ENCODE measurements at regions not wholly inside any gene's neighbourhood (a gene's known extent, or its start where the extent isn't known, plus 50 kb on each side); places are given as distances from the start of the nearest gene placed in this dataset.

- H4K8ac ChIP-seq (replicated peaks; ENCODE audit: insufficient read length, low read depth, low read length) = no peak overlapping the region
- no peaks in the 10 kb centered on the region for H3K27me3 ChIP-seq (ENCODE audit: insufficient read depth, low read length)
- H3K18ac ChIP-seq (ENCODE audit: insufficient read length, low read depth, low read length) = no peak overlapping the region
- H3K56ac ChIP-seq (ENCODE audit: insufficient read length, low read depth, low read length) = no peak overlapping the region
- no CpG with 5 or more reads among the region's 1 CpG for WGBS (ENCODE audit: extremely low coverage, insufficient read length, low lambda C conversion rate)
- no peaks in the 10 kb centered on the region; a peak in 1 of 7 replicates for H3K36me3 Mint-ChIP-seq (ENCODE audit: insufficient read depth in 1 of 3, low read depth in 3 of 3)
- no peaks in the 10 kb centered on the region for H3K4me1 ChIP-seq (ENCODE audit: insufficient read depth, low read length)
- no peaks in the 10 kb centered on the region for H3K9me3 Mint-ChIP-seq
- H3K14ac ChIP-seq (ENCODE audit: insufficient read depth, low read length) = no peak overlapping the region
- peaks cover 3 to 7% of the 10 kb centered on the region in 2 experiments; a peak in 1 of 4 replicates for H3K4me1 Mint-ChIP-seq
- H3K27ac ChIP-seq (ENCODE audit: insufficient read length, low read depth, low read length) = no peak overlapping the region
- H3K23me2 ChIP-seq (ENCODE audit: insufficient read length, low read depth, low read length, poor library complexity, severe bottlenecking) = no peaks in the 10 kb centered on the region
- H3K4ac ChIP-seq (ENCODE audit: low read depth, low read length) = no peak overlapping the region
- H4K5ac ChIP-seq (ENCODE audit: insufficient read length, low read depth, low read length) = no peak overlapping the region
- no peak overlapping the region for H4K91ac ChIP-seq (ENCODE audit: insufficient read length, low read depth, low read length)
- no peak overlapping the region for H3T11ph ChIP-seq (ENCODE audit: low read length)
- no peak overlapping the region for H2BK20ac ChIP-seq (ENCODE audit: low read depth, low read length, poor library complexity, severe bottlenecking)
- H3K9me3 ChIP-seq (ENCODE audit: control insufficient read depth, low read depth, low read length) = no peaks in the 10 kb centered on the region
- H2BK12ac ChIP-seq (ENCODE audit: insufficient read length, low read depth, low read length) = no peak overlapping the region
- H2AK5ac ChIP-seq (ENCODE audit: insufficient read length, low read length) = no peak overlapping the region
- no peaks in the 10 kb centered on the region for H3K27me3 Mint-ChIP-seq (ENCODE audit: low read depth)
- no peak overlapping the region for H2BK15ac ChIP-seq (ENCODE audit: low read depth, low read length)
- H3K23ac ChIP-seq (ENCODE audit: insufficient read length, low read depth, low read length) = no peak overlapping the region
- no peak overlapping the region for H2AFZ ChIP-seq (ENCODE audit: low read length)
- no peak for DNase-seq
- no peak for TF ChIP-seq CTCF (conservative IDR thresholded peaks at IDR 0.05)
- H3K9ac ChIP-seq (ENCODE audit: extremely low read depth, insufficient read length, low read length) = no peak overlapping the region
- H3K27ac Mint-ChIP-seq = no peak overlapping the region
- no peak overlapping the region for H3K4me2 ChIP-seq (ENCODE audit: insufficient read depth, insufficient read length, low read length)
- no peaks in the 10 kb centered on the region for H4K20me1 ChIP-seq (ENCODE audit: control insufficient read depth, insufficient read depth, insufficient read length)
- H2BK120ac ChIP-seq (ENCODE audit: low read depth, low read length, poor library complexity, severe bottlenecking) = no peak overlapping the region
- H3K4me3 Mint-ChIP-seq = no peak overlapping the region
- H3K79me2 ChIP-seq (ENCODE audit: insufficient read depth, low read length) = no peaks in the 10 kb centered on the region
- H3K79me1 ChIP-seq (ENCODE audit: insufficient read depth, low read depth, low read length, poor library complexity, severe bottlenecking) = no peaks in the 10 kb centered on the region
- no peak overlapping the region for H2BK5ac ChIP-seq (ENCODE audit: insufficient read length, low read length)
Measured at GRCh38 chr3:144045766-144046165, 74.1 kb downstream of the DIPK2A start.

All from H9 (cell line).